Mesenchymal stem cell (in vitro differentiated cells and primary cell): ENCODE measurements at regions not wholly inside any gene's neighbourhood (a gene's known extent, or its start where the extent isn't known, plus 50 kb on each side); places are given as distances from the start of the nearest gene placed in this dataset.
A peak's percentile ranks its signal among the peaks of the same experiment; 100 is the strongest.

Experiments used
- DNase-seq: peaks from one replicate; pipeline ENCODE4 v3.0.0-alpha.2; 2013
- H2AFZ ChIP-seq: one replicate; pipeline ENCODE4 v1.6.1; 2013; ENCODE audit warnings: low read depth, mild to moderate bottlenecking, control low read depth, inconsistent platforms, low read length, moderate library complexity
- H2AK5ac ChIP-seq: 2 replicates; pipeline ENCODE4 v1.6.1; 2013; ENCODE audit warnings: low read length, moderate library complexity, mild to moderate bottlenecking, inconsistent platforms; ENCODE audit not compliant: severe bottlenecking
- H2BK120ac ChIP-seq: one replicate; pipeline ENCODE4 v1.6.1; 2013; ENCODE audit warnings: low read depth, mild to moderate bottlenecking, inconsistent platforms, low read length, moderate library complexity
- H2BK12ac ChIP-seq, 2 experiments: one replicate each; pipeline ENCODE4 v1.6.1; 2013; ENCODE audit warnings: inconsistent platforms in 2 of 2, low read length in 2 of 2, mild to moderate bottlenecking in 2 of 2, moderate library complexity in 2 of 2, control low read depth in 1 of 2
- H2BK15ac ChIP-seq: one replicate; pipeline ENCODE4 v1.6.1; 2013; ENCODE audit warnings: mild to moderate bottlenecking, low read depth, inconsistent platforms; ENCODE audit not compliant: poor library complexity, severe bottlenecking
- H2BK5ac ChIP-seq: 2 replicates; pipeline ENCODE4 v1.6.1; 2013; ENCODE audit warnings: low read depth, mild to moderate bottlenecking, low read length, control low read depth, inconsistent platforms; ENCODE audit not compliant: poor library complexity, severe bottlenecking
- H3K14ac ChIP-seq, 2 experiments: one replicate each; pipeline ENCODE4 v1.6.1; 2013; ENCODE audit warnings: inconsistent platforms in 2 of 2, low read length in 2 of 2, control low read depth in 1 of 2, mild to moderate bottlenecking in 1 of 2, moderate library complexity in 1 of 2
- H3K18ac ChIP-seq, 2 experiments: one replicate each; pipeline ENCODE4 v1.6.1; 2013; ENCODE audit warnings: inconsistent platforms in 2 of 2, low read length in 2 of 2, control low read depth in 1 of 2, low read depth in 1 of 2, mild to moderate bottlenecking in 1 of 2
- H3K23ac ChIP-seq, 2 experiments: one replicate each; pipeline ENCODE4 v1.6.1; 2013; ENCODE audit warnings: inconsistent platforms in 2 of 2, low read length in 2 of 2, mild to moderate bottlenecking in 2 of 2, moderate library complexity in 2 of 2, control low read depth in 1 of 2
- H3K27ac ChIP-seq: 2 replicates; pipeline ENCODE4 v1.5.1; 2013; ENCODE audit warnings: mild to moderate bottlenecking, moderate library complexity, low read length, control low read depth, inconsistent platforms; ENCODE audit not compliant: poor library complexity, severe bottlenecking
- H3K27me3 ChIP-seq, 2 experiments: 2 replicates each; pipeline versions ENCODE4 v1.6.1 to v1.7.0; 2013; ENCODE audit warnings: low read length in 2 of 2, mild to moderate bottlenecking in 2 of 2, moderate library complexity in 2 of 2, control low read depth in 1 of 2, inconsistent platforms in 1 of 2; ENCODE audit not compliant: control insufficient read depth in 1 of 2, insufficient read depth in 1 of 2
- H3K36me3 ChIP-seq, 2 experiments: 2 replicates each; pipeline versions ENCODE4 v1.6.1 to v1.7.0; 2013; ENCODE audit warnings: low read length in 2 of 2, control low read depth in 1 of 2, inconsistent platforms in 1 of 2, low read depth in 1 of 2, mild to moderate bottlenecking in 1 of 2; ENCODE audit not compliant: insufficient read depth in 2 of 2, control insufficient read depth in 1 of 2
- H3K4ac ChIP-seq, 2 experiments: one replicate each; pipeline ENCODE4 v1.6.1; 2013; ENCODE audit warnings: inconsistent platforms in 2 of 2, low read length in 2 of 2, mild to moderate bottlenecking in 2 of 2, moderate library complexity in 2 of 2, control low read depth in 1 of 2, low read depth in 1 of 2
- H3K4me1 ChIP-seq: 2 replicates; pipeline ENCODE4 v1.6.1; 2013; ENCODE audit warnings: low read depth, low read length, control low read depth; ENCODE audit not compliant: control insufficient read depth, insufficient read depth
- H3K4me2 ChIP-seq: 2 replicates; pipeline ENCODE4 v1.6.1; 2013; ENCODE audit warnings: low read length, mild to moderate bottlenecking, inconsistent platforms; ENCODE audit not compliant: poor library complexity, severe bottlenecking
- H3K4me3 ChIP-seq, 2 experiments: 2 replicates each; pipeline versions ENCODE4 v1.5.1 to v1.7.0; 2013; ENCODE audit warnings: low read length in 2 of 2, mild to moderate bottlenecking in 2 of 2, control low read depth in 1 of 2, low read depth in 1 of 2; ENCODE audit not compliant: insufficient read depth in 1 of 2
- H3K79me1 ChIP-seq: replicated peaks from 2 replicates; pipeline ENCODE4 v1.6.1; 2013; ENCODE audit warnings: mild to moderate bottlenecking, control low read depth, low read length, inconsistent platforms; ENCODE audit not compliant: poor library complexity, severe bottlenecking
- H3K9ac ChIP-seq: 2 replicates; pipeline ENCODE4 v1.7.0; 2013; ENCODE audit warnings: mild to moderate bottlenecking, low read length, moderate library complexity
- H3K9me3 ChIP-seq: 2 replicates; pipeline ENCODE4 v1.7.0; 2013; ENCODE audit warnings: mild to moderate bottlenecking, low read length; ENCODE audit not compliant: control insufficient read depth
- H4K8ac ChIP-seq: one replicate; pipeline ENCODE4 v1.6.1; 2013; ENCODE audit warnings: inconsistent platforms, mild to moderate bottlenecking, low read length, moderate library complexity
- H4K91ac ChIP-seq: one replicate; pipeline ENCODE4 v1.6.1; 2013; ENCODE audit warnings: mild to moderate bottlenecking, low read length, inconsistent platforms
- WGBS: methylation state at CpG from one replicate; pipeline ENCODE4 v1.1.7; 2013; ENCODE audit warnings: mixed read lengths; 5-methylcytosine and 5-hydroxymethylcytosine counted together

DNA sequence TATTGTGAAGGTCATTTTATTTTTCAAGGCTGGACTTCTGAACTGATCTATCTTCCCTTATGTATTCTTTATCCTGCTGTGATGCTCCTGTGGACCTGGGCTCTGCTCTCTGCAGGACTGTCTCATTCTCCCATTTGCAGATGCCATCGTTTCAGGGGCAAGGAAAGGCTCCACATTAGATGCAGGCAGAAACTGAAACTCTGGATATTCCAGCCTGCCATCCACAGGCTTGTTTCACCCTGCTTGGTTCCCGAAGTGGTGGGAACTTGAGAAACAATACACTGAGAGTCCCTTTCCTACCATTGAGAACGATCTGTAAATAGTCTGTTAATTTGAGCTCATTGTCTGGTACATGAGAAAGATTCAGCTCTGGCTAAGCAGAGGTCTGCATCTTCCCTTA is 197.5 kb upstream of the MAN1A1 start:
- 49% methylated on average over 3 of the region's 3 CpGs for WGBS
- no peak overlapping the region for H2BK15ac ChIP-seq
- no peaks in the 10 kb centered on the region for H3K27me3 ChIP-seq

DNA sequence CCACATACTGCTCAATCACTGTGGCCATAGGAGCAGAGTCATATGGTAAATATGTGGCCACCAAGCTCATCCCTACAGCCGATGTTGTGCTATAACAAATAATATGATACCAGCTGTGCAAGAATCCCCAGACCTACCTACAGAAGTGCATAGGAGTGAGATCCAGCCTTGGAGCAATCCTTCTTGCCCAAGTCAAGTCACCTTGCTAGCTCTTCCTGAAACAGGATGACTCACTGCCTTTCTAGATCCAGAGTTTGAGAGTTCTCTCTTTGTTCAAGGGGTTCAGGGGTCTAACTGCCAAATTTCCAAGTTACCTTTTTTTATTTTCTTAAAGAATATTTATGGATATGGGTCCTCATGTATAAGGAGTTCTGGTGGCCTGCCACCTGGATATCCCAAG is 195.7 kb upstream of the MAN1A1 start:
- Histone ChIP-seq H3K27me3 (no peaks in the 10 kb centered on the region), H3K4ac (peak overlapping the region in 1 of 2 experiments; percentile 61), H3K27ac (no peak overlapping the region), H3K4me1 (peaks cover 3% of the 10 kb centered on the region), H4K91ac (no peak overlapping the region), H3K14ac (no peak overlapping the region), H2BK120ac (no peak overlapping the region), H2BK12ac (peak overlapping the region in 1 of 2 experiments; percentile 11), H2BK15ac (no peak overlapping the region), H4K8ac (no peak overlapping the region), H3K18ac (no peak overlapping the region), H2AFZ (no peak overlapping the region), H2BK5ac (no peak overlapping the region), H2AK5ac (no peak overlapping the region), H3K4me3 (no peak overlapping the region), H3K36me3 (no peaks in the 10 kb centered on the region), H3K9ac (no peak overlapping the region), H3K23ac (no peak overlapping the region), H3K9me3 (no peaks in the 10 kb centered on the region), H3K79me1 (no peaks in the 10 kb centered on the region), H3K4me2 (no peak overlapping the region)
- 94% methylated on average over 1 of the region's 1 CpG for WGBS
- no peak for DNase-seq

More for the DNA sequence above, 197.5 kb upstream of the MAN1A1 start:
- no peak overlapping the region for H2BK5ac ChIP-seq
- H3K14ac ChIP-seq: no peak overlapping the region
- no peak overlapping the region for H3K23ac ChIP-seq
- no peaks in the 10 kb centered on the region for H3K36me3 ChIP-seq
- no peak overlapping the region for H4K91ac ChIP-seq
- no peak overlapping the region for H2BK12ac ChIP-seq
- H3K4me3 ChIP-seq: no peak overlapping the region
- H2AK5ac ChIP-seq: no peak overlapping the region
- H3K4me2 ChIP-seq: no peak overlapping the region
- no peaks in the 10 kb centered on the region for H3K9me3 ChIP-seq
- no peaks in the 10 kb centered on the region for H3K4me1 ChIP-seq
- no peaks in the 10 kb centered on the region for H3K79me1 ChIP-seq
- no peak overlapping the region for H4K8ac ChIP-seq
- H3K18ac ChIP-seq: no peak overlapping the region
- H3K9ac ChIP-seq: no peak overlapping the region
- H2AFZ ChIP-seq: no peak overlapping the region
- DNase-seq: no peak
- H3K4ac ChIP-seq: no peak overlapping the region
- H2BK120ac ChIP-seq: no peak overlapping the region
- H3K27ac ChIP-seq: no peak overlapping the region

DNA sequence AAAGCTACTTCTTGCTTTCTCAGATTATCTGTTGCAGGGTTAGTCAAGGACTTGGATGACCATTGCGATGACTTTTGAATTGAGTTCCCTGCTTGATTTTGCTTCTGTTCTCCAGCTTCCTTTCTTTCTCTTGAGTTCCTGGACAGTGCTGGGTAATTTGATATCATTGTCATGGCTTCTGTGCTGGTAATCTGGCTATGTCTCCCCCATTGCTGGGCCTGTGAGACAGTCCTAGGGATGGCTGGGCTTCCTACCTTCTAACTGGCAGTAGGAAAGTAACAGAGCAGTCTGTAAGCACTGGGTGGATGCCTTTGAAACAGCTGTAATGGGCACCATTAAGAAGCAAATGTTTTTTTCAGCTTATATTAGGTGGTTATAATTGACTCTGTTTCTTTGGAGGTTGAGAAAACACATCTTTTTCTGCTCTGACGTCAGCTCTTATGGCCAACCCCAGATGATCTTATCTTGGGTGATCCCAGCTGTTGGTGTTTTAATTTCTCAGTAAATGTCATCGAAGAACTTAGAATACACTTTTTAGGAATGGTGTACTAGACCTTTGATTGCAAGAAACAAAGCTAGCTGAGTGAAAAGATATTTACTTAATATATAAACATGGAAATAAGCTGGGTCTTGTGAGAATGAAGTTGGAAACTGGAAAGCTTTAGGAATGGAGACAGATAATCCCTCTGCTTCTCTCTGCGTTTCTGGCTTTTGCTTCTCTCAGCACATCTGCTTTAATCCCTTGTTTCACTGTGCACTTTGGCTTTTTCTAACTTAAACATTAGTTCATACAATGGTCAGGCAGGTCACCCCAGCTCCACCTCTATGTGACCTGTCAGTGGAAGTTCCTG is 195.0 kb upstream of the MAN1A1 start:
- DNase-seq: peak; percentile 61
- Histone ChIP-seq H3K27ac (no peak overlapping the region), H3K4me1 (peaks cover 3% of the 10 kb centered on the region), H3K9me3 (peaks cover 6% of the 10 kb centered on the region), H2BK120ac (no peak overlapping the region), H4K8ac (peak overlapping the region; percentile 30), H2BK15ac (no peak overlapping the region), H2BK5ac (no peak overlapping the region), H3K27me3 (no peaks in the 10 kb centered on the region), H3K36me3 (no peaks in the 10 kb centered on the region), H2BK12ac (peak overlapping the region; percentile 11 to 82), H3K79me1 (no peaks in the 10 kb centered on the region), H2AK5ac (no peak overlapping the region), H3K4me2 (no peak overlapping the region), H3K18ac (peak overlapping the region in 1 of 2 experiments; percentile 68), H3K23ac (no peak overlapping the region), H3K4me3 (no peak overlapping the region), H3K4ac (no peak overlapping the region), H3K9ac (no peak overlapping the region), H4K91ac (no peak overlapping the region), H3K14ac (no peak overlapping the region), H2AFZ (no peak overlapping the region)
- WGBS: 84% methylated on average over 4 of the region's 4 CpGs

DNA sequence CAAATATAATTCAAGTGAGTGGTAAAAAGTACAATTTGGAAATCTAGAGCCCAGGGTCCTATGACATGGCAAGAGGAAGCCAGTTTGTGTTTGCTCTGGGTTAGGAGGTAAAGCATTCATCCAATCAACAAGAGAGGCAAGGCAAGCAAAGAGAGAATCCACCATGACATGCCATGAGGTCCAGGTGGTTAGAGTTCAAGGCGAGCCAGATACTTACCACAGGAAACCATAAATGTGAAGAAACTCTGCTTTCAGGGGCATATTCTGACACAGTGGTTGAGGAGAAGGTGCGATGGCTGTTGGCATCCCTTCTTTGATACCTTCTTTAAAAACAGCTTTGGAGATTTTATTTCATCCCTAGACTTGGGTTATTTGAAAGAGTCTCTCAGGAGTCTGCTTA is 193.8 kb upstream of the MAN1A1 start:
- Histone ChIP-seq H3K23ac (no peak overlapping the region), H4K8ac (no peak overlapping the region), H2BK12ac (peak overlapping the region; percentile 63 to 87), H3K27ac (no peak overlapping the region), H3K4me3 (no peak overlapping the region), H3K18ac (peak overlapping the region in 1 of 2 experiments; percentile 70), H3K27me3 (no peaks in the 10 kb centered on the region), H4K91ac (no peak overlapping the region), H2AK5ac (no peak overlapping the region), H3K9me3 (peaks cover 9% of the 10 kb centered on the region), H3K4me1 (peaks cover 3% of the 10 kb centered on the region), H2BK15ac (no peak overlapping the region), H3K79me1 (no peaks in the 10 kb centered on the region), H3K4me2 (no peak overlapping the region), H3K4ac (no peak overlapping the region), H3K14ac (no peak overlapping the region), H2BK120ac (no peak overlapping the region), H3K9ac (no peak overlapping the region), H2BK5ac (no peak overlapping the region), H3K36me3 (no peaks in the 10 kb centered on the region), H2AFZ (no peak overlapping the region)
- no peak for DNase-seq
- WGBS: 94% methylated on average over 1 of the region's 2 CpGs
